UCSD-AML1 (cell line): ENCODE measurements at regions not wholly inside any gene's neighbourhood (a gene's known extent, or its start where the extent isn't known, plus 50 kb on each side); places are given as distances from the start of the nearest gene placed in this dataset.

Experiments
- DNase-seq: peaks from one replicate; lab custom pipeline; 2025; ENCODE audit not compliant: unreplicated experiment; lab: John Stamatoyannopoulos, UW

- no peak for DNase-seq
These were observed 1518.1 kb upstream of the ZEB2 start for GRCh38 chr2:146038014-146038413.

- no peak for DNase-seq
These were observed 1517.5 kb upstream of the ZEB2 start for GRCh38 chr2:146037334-146037870.

DNA sequence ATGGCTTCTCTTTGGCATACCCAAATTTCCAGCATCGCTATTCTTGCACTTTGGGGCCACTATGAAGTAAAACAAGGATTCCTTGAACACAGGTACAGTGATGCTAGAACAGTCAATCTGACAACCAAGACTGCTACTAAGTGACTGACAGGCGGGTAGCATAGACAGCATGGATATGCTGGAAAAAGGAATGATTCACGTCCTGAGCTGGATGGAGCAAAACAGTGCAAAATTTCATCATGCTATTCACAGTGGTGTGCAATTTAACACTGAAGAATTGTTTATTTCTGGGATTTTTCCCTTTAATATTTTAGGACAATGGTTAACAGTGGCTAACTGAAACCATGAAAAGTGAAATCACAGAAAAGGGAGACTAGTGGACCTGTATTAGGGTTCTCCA, 1511.2 kb upstream of the ZEB2 start:
- DNase-seq: no peak

GRCh38 chr2:146027156-146027555, 1507.2 kb upstream of the ZEB2 start:
- DNase-seq: no peak

DNA sequence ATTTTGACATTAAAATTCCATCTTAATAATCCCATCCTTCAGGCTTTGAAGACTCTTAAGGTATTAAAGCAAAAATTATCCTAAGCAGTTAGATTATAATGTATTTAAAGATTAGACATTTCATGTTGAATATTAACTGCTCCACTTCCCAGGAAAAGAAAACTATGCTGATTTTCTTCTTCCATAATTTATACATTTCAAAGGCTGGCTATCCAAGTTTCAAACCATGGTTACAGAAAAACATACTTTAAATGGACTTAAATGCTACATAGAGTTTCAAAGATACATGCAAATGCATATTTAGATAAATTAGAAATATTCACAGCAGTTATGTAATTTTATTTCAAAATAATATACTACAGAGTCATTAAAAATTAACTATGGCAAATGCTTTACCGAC, 1505.6 kb upstream of the ZEB2 start:
- no peak for DNase-seq

GRCh38 chr2:146024212-146024743, 1504.4 kb upstream of the ZEB2 start:
- DNase-seq: no peak

DNA sequence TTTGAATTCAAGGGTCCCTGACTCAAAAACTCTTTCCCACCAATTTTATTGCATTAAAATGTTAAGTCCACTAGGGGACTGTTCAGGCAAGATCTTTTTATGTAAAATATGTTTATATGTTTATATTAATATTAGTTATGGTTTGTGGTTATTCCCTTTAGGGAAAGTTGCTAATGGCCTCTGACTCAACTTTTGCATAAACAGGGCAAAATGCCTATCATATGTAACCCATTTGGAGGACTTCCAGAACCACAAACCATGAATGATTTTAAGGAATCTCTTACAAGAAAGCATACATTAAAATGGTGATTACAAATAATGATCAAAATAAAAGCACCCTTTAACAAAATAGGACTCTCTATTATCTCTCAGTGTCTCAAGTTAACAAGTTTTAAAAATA, 1484.5 kb upstream of the ZEB2 start:
- no peak for DNase-seq

GRCh38 chr2:146003337-146003736, 1483.4 kb upstream of the ZEB2 start:
- no peak for DNase-seq

DNA sequence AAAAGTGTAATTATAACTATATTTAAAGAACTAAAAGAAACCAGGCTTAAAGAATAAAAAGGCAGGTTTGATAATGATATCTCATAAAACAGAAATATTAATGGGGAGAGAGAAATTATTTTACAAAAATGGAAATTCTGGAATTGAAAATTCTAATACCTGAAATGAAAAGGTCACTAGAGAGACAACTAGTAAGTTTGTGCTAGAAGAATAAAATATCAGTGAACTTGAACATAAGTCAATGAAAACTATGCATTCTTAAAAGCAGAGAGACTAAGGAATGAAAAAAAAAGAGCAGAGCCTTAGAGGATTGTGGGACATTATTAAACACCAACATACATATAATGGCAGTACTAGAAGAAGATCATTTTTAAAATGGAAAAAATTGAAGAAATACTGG, 1475.0 kb upstream of the ZEB2 start:
- DNase-seq: no peak

- DNase-seq: no peak
These were observed 1472.7 kb upstream of the ZEB2 start for GRCh38 chr2:145992572-145992971.

GRCh38 chr2:145987793-145988192, 1467.9 kb upstream of the ZEB2 start:
- DNase-seq: no peak

GRCh38 chr2:145985517-145985916, 1465.6 kb upstream of the ZEB2 start:
- DNase-seq: no peak

DNA sequence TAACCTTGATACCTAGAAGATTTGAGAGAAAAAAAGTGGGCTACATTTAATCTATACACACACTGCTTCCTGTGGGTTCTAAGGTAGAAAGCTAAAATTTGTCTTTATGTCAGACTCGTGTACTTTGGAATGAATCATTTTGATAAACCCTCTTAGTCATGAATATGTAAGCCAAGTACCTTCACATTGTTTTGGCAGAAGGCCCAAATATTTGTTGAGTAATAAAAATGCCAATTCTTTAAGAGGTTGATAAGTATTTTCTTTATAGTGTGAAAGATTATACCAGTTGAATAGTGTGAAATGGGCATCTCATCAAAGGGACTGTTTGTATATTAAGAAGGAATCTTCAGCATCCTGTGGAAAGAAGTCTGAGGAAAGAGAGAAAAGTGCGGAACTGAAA, 1464.7 kb upstream of the ZEB2 start:
- no peak for DNase-seq

DNA sequence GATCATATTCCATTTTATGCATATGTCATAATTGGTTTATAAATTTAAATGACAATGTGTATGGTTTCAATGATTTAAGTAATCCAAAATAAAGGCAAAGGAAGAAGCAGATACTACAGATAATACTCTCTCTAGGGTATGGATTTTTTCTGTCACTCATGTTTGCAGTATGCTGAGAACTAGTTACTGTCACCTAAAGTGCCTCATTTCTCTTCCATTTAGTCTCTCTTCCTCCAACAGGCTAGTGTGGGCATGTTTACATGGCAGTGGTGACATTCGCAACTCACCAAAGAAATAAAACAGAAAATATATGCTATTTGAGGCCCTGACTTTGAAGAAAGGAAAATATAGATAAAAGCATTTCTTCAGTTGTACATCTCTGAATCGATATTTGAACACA, 1460.4 kb upstream of the ZEB2 start:
- DNase-seq: no peak

GRCh38 chr2:145975406-145975805, 1455.5 kb upstream of the ZEB2 start:
- no peak for DNase-seq

- DNase-seq: no peak
These were observed 1441.9 kb upstream of the ZEB2 start for GRCh38 chr2:145961846-145962245.

- DNase-seq: no peak
These were observed 1440.7 kb upstream of the ZEB2 start for GRCh38 chr2:145960479-145961163.

- DNase-seq: no peak
These were observed 1438.7 kb upstream of the ZEB2 start for GRCh38 chr2:145958611-145959010.

DNA sequence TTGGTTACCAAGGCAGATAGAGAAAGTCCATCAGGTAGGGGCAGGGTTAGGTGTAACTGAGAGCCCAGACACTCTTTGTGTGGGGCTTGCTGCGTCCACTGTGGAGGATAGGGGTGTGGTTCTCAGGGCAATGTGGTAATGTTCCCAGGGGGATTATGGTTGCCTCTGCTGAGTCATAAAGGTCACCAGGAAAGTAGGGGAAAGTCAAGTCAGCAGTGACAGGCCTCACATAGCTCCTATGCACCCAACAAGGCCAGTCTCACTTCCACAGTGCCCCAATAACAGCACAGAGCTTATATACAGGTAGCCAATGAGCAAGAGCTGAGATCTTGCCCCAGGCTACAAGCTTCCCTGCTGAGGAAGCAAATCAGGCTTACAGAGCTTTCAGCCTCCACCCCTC, 1438.0 kb upstream of the ZEB2 start:
- DNase-seq: no peak

GRCh38 chr2:145939949-145940348, 1420.0 kb upstream of the ZEB2 start:
- DNase-seq: no peak

GRCh38 chr2:145935016-145935415, 1415.1 kb upstream of the ZEB2 start:
- DNase-seq: no peak

- DNase-seq: no peak
These were observed 1412.0 kb upstream of the ZEB2 start for GRCh38 chr2:145931781-145932395.

GRCh38 chr2:145930318-145930717, 1410.4 kb upstream of the ZEB2 start:
- DNase-seq: no peak
